HG02798 (cell line): ENCODE measurements at regions not wholly inside any gene's neighbourhood (a gene's known extent, or its start where the extent isn't known, plus 50 kb on each side); places are given as distances from the start of the nearest gene placed in this dataset.

Experiments
- ATAC-seq: cut with Tn5 transposase; IDR thresholded peaks from one replicate; pipeline ENCODE4 v1.9.1; 2021; ENCODE audit warnings: mild to moderate bottlenecking; ENCODE audit not compliant: unreplicated experiment, poor library complexity

DNA sequence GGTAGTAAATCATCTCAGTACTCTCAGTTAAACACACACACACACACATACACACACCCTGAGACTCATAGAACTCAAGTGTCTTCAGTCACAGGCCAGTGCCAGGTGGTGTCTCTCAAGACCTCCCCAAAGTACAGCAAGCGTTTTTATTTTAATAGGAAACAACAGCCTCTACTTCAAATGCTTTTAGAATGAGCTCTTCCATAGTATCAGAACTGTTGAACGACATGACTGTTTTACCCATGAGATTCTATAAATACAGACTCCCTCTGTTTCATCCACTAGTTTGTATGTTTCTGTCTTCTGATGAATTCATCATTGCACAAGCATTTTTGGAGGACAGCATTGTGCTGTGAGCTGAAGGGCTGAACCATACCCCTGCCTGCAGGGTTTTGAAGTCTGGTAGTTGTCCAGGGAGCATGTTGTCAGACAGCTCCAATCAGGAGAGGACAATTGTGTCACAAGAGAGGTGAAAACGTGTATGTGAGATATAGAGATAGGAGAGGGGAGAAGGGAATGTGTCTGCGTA lies 201.0 kb upstream of the BCL6 start:
- ATAC-seq, result no peak

GRCh38 chr3:187946981-187947380 lies 201.7 kb upstream of the BCL6 start:
- no peak for ATAC-seq

DNA sequence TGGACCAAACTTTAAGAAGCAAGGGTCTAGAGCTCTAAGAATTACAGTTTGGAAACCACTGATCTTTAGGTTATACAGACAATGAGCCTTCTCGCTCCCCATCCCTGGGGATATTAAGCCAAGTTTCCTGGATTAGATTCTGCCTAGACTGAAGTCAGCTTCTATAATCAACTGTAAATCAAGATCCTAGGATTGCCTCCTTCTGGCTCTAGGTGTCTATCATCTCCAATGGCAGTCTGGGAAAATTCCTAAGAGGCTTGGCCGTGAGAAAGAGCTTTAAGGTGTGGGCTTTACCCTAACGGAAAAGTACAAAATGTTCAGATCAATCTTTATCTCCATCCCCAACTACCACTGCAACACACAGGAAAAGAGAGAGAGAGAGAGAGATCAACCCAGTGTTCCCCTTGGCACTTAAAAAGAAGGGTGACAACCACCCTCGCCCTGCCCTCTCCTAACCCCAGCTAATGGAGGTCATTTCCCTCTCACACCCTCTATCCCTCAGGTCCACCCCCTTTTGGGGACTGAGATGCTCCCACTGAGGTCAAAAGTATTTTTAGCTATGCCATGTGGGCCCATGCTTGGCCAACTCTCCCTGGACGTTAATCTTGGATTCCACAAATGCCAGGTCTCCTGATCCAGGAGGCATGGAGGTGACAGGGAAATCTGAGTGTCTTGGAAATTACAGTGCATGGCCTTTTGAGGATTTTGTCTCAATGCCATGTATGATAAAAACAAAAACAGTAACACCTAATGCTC lies 202.8 kb upstream of the BCL6 start:
- no peak for ATAC-seq

- ATAC-seq, result no peak
These were observed 204.0 kb upstream of the BCL6 start for GRCh38 chr3:187949093-187949820.

DNA sequence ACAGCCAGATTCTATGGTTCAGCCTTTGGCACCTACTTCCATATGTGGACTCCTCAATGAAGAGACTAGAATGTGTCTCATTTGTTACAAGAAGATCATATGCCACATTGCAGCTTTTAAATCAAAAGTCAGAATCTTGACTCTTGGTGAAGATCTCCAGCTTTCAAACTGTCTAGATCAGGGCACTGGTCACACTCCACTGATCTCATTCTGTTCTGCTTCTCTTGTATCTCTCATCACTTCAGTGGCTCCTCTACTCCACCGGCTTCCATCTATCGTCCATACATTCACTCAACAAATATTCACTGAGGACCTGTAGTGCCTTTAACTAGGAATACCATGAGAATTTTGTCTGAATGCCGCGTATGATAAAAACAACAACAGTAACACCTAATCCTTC lies 203.3 kb upstream of the LPP start:
- no peak for ATAC-seq

DNA sequence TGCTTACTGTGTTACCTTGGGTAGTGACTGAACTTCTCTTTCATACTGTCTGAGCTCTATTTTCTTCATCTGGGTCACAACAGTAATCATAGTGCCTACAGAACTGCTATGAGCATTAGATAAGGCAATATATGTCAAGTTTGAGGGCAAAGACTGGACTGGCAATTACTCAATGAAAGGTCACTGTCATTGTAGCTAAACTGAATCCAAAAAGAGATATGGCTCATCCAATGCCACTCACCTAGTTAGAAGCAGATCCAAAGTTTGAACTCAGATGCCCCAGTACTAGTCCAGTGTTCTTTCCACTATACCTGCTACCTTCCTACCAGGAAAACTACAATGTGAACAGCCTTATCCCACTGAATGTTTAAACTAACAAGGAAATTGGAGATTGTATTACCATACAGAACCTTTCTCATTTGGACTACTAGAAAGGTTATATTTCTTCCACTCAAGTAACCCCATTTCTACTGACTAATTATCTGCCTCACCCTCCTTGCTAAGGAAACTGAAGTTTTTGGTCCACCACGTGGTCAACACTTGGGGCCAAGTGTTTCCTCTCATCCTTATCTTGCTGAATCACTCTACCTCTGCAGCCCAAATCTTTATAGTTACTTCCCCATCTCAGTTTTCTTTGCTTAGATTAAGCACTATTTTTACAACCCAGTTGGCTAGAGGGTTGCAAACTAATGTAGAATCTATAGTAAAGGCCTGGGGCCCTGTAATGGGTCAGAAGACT lies 202.3 kb upstream of the LPP start:
- no peak for ATAC-seq

- ATAC-seq, result no peak
These were observed 201.1 kb upstream of the LPP start for GRCh38 chr3:187952849-187953248.

- no peak for ATAC-seq
These were observed 199.5 kb upstream of the LPP start for GRCh38 chr3:187954516-187954872.

GRCh38 chr3:187954873-187955586 lies 198.9 kb upstream of the LPP start:
- no peak for ATAC-seq

DNA sequence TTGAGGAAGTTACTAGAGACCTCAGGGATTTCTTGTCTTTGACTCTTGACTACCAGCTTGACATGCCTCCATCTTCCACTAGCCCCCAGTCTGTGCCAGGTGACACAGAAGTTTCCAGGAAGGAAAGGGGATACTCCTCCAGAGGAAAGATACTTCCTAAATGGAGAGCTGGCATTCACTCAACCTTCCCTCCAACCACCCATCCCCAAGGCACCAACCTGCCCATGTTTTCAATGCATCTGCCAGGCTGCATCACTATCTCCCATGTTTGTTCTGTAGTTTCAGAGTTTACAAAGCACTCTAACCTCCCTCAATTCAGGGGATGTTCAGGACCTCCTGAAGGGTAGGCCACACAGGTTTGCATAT lies 198.4 kb upstream of the LPP start:
- no peak for ATAC-seq

DNA sequence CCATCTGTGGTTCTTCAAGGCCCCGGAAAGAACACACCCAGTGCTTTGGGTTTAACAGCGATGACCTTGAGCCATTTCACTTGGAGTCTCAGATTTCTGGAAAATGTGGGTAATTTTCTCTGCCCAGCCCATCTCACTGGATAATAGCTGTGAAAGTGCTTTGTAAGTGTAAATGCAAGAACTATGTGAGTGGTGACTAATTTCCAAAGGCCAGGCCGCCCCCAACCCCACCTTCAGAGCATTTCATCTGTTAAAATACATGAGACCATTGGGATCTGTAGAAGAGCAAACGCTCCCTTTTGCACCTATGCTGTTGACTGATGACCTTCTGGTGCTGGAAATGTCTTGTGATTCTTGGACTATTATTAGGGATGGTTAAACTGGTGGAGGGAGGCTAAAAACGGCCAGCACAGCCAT lies 196.8 kb upstream of the LPP start:
- no peak for ATAC-seq

- ATAC-seq, result no peak
These were observed 196.4 kb upstream of the LPP start for GRCh38 chr3:187957582-187957981.

GRCh38 chr3:187958432-187959003 lies 195.4 kb upstream of the LPP start:
- ATAC-seq, result no peak

DNA sequence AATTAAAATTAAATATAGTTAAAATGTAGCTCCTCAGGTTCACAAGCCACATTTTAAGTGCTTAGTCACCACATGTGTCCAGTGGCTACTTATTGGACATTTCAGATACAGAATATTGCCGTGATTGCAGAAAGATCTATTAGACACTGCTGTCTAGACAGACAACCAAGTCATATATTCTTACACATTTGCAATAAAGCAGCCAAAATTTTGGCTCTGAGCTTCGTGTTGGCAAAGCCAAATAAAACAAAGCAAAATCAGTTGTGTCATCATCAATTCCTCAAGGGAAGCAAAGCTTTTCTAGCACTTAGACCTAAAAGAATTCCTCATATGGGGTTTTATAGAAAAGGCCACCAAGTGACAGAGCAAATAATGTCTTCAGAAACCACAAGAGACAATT lies 193.1 kb upstream of the LPP start:
- no peak for ATAC-seq

DNA sequence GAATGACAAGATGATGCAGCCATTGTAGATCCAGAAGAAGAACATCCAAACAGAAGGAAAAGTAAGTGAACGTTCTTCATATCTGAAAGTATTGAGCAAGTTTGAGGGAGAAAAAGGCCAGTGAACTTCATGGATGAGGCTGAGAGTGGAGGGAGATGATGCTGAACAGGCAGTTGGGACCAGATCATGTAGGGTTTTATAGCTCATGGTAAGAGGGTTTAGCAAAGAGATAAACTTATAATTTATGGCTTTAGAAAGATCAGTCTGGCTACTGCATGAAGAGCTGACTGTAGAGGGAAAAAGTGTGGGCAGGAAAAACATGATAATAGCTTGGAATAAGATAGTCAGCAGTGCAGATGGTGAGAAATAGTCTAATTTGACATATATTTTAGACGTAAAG lies 192.6 kb upstream of the LPP start:
- no peak for ATAC-seq

DNA sequence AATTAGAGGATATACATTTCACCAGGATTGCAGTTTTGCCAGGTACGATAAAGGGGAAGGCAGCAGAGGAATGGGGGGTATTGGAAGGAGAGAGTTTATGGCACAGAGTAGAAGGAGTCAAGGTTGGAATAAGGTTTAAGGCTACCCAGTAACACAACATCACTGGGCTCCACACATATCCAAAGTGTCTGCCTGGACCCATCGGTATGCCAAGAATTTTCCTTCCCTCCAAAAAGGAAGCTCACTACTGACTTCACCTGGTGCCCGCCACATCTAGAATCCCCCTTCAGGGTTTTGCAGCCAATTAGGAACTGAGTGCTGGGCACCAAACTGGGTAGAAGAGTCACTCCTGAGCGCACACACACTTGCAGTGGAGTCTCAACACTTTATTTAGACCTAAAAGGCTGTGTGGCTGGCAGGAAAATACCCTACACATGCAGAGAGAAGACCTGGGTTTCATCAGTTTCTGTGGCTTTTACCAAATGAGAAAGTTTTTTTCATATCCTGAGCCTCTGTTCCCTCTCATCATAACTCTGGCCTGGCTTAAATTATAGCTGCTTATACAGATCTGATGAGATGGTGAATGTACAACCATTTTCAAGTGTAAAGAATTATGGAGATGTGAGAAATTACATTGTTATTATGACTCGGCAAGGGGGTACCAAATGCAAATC lies 190.8 kb upstream of the LPP start:
- ATAC-seq, result no peak

DNA sequence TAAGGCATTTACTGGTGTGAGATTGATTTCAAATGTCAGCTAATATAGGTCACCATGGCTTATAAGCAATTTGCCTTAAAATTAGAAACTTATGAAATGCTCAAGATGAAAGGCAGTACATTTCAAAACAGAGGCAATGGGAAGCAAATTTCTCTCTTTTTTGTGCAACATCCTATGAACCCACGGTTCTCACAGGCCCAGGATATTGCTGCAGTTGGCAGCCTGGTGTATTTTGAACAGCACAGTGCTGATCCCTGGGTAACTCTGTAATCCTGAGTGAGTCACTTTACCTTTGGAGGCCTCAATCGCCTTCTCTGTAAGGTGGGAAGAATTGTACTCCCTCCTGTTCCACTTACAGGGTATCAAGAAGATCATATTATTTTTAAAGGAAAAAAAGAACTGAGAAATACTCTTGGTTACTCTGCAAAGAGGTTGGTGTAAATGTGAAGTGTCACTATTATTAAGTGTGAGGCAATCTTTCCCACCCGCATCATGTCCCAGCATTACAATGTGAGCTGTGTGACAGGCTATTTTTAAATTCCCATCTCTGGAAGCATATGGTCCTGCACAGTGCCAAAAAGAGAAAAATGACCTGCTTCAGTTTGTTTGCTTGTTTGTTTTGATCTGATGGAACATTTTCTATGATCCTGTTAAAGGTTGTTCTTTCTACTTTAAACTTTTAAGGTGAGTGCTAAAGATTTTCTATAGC lies 190.1 kb upstream of the LPP start:
- ATAC-seq, result no peak

DNA sequence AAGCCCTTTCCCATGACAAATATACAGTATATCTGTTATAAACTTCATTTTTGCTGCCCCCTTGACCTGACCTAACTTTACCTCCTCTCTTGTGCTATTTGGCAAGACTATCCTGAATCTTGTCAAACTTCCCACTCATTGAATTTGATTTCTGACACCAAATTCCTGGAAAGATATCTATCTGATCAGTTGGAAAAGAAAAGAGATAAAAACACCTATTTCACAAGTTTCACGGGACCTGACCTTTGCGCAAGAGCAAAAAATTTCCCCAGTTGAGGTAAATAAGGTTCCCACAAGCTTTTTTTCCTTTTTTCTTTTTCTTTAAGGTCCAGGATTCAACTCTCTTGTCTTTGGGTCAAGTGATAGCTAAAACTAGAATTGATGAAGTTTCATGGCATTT lies 189.2 kb upstream of the LPP start:
- no peak for ATAC-seq

GRCh38 chr3:187966096-187966495 lies 187.9 kb upstream of the LPP start:
- ATAC-seq, result no peak
